ENCODE measurements at regions not wholly inside any gene's neighbourhood (a gene's known extent, or its start where the extent isn't known, plus 50 kb on each side); places are given as distances from the start of the nearest gene placed in this dataset.
"Not testable (repeated sequence)": the region's sequence is repeated elsewhere in the genome, so short reads cannot be mapped to it uniquely, and the experiment has no call there.

DNA sequence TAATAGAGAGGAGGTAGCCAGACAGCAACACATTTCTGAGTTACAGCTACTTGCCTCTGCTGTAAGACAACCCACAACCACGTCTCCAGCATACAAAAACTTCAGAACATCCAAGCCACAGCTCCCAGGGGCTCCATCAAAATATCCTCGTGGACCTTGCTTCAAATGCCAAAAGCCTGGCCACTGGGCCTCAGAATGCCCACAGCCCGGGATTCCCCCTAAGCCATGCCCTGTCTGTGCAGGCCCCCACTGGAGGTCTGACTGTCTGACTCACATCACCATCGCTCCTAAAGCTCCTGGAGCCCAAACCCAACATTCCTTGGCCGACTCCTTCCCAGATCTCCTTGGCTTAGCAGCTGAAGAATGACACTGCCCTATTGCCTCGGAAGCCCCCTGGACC, 186.6 kb upstream of the MAGEB16 start:
- not testable (repeated sequence) for TF ChIP-seq EZH2 (IDR thresholded peaks at IDR 0.05; ENCODE audit: borderline replicate concordance, low read length)
- TF ChIP-seq, protein P1, sequence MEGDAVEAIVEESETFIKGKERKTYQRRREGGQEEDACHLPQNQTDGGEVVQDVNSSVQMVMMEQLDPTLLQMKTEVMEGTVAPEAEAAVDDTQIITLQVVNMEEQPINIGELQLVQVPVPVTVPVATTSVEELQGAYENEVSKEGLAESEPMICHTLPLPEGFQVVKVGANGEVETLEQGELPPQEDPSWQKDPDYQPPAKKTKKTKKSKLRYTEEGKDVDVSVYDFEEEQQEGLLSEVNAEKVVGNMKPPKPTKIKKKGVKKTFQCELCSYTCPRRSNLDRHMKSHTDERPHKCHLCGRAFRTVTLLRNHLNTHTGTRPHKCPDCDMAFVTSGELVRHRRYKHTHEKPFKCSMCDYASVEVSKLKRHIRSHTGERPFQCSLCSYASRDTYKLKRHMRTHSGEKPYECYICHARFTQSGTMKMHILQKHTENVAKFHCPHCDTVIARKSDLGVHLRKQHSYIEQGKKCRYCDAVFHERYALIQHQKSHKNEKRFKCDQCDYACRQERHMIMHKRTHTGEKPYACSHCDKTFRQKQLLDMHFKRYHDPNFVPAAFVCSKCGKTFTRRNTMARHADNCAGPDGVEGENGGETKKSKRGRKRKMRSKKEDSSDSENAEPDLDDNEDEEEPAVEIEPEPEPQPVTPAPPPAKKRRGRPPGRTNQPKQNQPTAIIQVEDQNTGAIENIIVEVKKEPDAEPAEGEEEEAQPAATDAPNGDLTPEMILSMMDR (IDR thresholded peaks at IDR 0.05; ENCODE audit: low read length), result not testable (repeated sequence)
